ENCODE measurements at regions not wholly inside any gene's neighbourhood (a gene's known extent, or its start where the extent isn't known, plus 50 kb on each side); places are given as distances from the start of the nearest gene placed in this dataset.
A peak's percentile ranks its signal among the peaks of the same experiment; 100 is the strongest.
"Not testable (repeated sequence)": the region's sequence is repeated elsewhere in the genome, so short reads cannot be mapped to it uniquely, and the experiment has no call there.

DNA sequence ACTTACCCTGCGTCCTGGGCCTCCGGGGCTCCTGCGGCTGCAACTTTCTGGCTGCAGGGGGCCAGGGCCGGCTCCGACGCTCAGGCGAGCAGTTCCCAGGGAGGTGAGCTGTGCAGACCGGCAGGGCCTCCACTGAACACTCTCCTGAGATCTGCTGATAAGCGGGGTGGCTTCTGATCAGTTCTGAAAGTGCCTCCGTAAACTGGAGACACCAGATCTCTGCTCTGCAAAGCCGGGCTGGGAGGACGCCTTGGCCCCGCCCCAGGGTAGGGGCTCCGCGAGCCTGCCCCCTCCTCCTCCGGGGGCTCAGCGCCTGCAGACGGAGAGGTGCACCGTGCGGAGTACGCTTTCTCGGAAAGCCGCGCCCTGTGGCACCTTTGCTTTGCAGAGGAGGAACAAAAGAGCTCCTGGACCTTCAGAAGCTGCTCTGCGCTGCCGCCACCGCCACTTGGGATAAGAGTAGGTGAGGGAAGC lies 141.3 kb upstream of the VKORC1L1 start:
- no peak for DNase-seq (ENCODE audit: low read depth)
- peak overlapping the region; percentile 36 for H3K4me3 ChIP-seq (replicated peaks; ENCODE audit: low read depth, low read length)
- TF ChIP-seq, protein P1, sequence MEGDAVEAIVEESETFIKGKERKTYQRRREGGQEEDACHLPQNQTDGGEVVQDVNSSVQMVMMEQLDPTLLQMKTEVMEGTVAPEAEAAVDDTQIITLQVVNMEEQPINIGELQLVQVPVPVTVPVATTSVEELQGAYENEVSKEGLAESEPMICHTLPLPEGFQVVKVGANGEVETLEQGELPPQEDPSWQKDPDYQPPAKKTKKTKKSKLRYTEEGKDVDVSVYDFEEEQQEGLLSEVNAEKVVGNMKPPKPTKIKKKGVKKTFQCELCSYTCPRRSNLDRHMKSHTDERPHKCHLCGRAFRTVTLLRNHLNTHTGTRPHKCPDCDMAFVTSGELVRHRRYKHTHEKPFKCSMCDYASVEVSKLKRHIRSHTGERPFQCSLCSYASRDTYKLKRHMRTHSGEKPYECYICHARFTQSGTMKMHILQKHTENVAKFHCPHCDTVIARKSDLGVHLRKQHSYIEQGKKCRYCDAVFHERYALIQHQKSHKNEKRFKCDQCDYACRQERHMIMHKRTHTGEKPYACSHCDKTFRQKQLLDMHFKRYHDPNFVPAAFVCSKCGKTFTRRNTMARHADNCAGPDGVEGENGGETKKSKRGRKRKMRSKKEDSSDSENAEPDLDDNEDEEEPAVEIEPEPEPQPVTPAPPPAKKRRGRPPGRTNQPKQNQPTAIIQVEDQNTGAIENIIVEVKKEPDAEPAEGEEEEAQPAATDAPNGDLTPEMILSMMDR (IDR thresholded peaks at IDR 0.05; ENCODE audit: low read length, missing control alignments) = peak; percentile 31

DNA sequence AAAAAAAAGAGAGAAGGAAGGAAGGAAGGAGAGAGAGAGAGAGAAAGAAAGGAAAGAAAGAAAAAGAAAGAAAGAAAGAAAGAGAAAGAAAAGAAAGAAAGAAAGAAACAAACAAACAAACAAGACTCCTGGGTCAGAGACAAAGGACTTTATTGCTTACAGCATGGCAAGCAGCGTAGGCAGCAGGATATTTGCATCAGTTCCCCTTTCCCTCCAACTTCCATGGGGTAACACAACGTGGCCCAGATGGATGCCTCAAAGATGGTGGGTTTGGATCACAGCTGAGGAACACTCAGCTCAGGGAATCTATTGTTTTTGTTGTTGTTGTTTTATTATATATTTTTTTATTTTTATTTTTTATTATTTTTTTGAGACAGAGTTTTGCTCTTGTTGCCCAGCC lies 128.5 kb upstream of the VKORC1L1 start:
- DNase-seq (ENCODE audit: low read depth) = no peak
- no peak overlapping the region for H3K4me3 ChIP-seq (replicated peaks; ENCODE audit: low read depth, low read length)
- TF ChIP-seq, protein P1 (IDR thresholded peaks at IDR 0.05; ENCODE audit: low read length, missing control alignments) = no peak

DNA sequence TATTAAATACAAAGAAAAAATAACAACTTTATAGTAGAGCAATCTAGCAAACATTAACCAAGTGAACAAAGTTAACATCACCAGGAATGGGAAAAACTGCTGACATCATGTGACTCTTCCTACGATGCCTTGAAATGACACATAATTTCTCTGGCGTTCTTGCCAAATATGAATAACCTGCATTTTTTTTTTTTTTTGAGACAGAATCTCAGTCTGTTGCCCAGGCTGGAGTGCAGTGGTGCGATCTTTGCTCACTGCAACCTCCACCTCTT lies 126.5 kb upstream of the VKORC1L1 start:
- TF ChIP-seq, protein P1 (IDR thresholded peaks at IDR 0.05; ENCODE audit: low read length, missing control alignments) = no peak
- DNase-seq (ENCODE audit: low read depth) = peak; percentile 46
- no peak overlapping the region for H3K4me3 ChIP-seq (replicated peaks; ENCODE audit: low read depth, low read length)

DNA sequence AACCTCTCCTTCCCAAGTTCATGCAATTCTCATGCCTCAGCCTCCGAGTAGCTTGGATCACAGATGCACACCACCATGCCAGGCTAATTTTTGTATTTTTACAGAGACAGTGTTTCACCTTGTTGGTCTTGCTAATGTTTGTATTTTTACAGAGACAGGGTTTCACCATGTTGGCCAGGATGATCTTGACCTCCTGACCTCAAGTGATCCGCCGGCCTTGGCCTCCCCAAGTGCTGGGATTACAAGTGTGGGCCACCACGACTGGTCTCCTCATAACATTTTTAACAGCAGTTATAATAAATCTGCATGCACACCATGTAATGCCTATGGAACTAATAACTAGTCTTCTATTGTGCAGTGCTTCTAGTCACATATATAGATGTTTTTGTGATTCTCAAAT lies 123.8 kb upstream of the VKORC1L1 start:
- H3K4me3 ChIP-seq (replicated peaks; ENCODE audit: low read depth, low read length) = no peak overlapping the region
- DNase-seq (ENCODE audit: low read depth) = no peak
- TF ChIP-seq, protein P1 (IDR thresholded peaks at IDR 0.05; ENCODE audit: low read length, missing control alignments) = no peak

DNA sequence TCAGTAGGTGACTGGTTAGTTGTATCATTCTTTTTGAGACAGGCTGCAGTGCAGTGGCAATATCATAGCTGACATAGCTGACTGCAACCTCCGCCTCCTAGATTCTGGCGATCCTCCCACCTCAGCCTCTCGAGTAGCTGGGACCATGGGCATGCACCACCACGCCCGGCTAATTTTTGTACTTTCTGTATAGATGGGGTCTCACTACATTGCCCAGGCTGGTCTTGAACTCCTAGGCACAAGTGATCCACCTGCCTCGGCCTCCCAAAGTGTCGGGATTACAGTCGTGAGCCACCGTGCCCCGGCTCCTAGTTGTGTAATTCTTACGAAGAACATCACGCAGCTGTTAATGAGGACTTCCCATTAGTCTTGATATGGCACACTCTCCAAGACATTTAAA lies 123.4 kb upstream of the VKORC1L1 start:
- DNase-seq (ENCODE audit: low read depth) = no peak
- TF ChIP-seq, protein P1 (IDR thresholded peaks at IDR 0.05; ENCODE audit: low read length, missing control alignments) = no peak
- H3K4me3 ChIP-seq (replicated peaks; ENCODE audit: low read depth, low read length) = no peak overlapping the region

DNA sequence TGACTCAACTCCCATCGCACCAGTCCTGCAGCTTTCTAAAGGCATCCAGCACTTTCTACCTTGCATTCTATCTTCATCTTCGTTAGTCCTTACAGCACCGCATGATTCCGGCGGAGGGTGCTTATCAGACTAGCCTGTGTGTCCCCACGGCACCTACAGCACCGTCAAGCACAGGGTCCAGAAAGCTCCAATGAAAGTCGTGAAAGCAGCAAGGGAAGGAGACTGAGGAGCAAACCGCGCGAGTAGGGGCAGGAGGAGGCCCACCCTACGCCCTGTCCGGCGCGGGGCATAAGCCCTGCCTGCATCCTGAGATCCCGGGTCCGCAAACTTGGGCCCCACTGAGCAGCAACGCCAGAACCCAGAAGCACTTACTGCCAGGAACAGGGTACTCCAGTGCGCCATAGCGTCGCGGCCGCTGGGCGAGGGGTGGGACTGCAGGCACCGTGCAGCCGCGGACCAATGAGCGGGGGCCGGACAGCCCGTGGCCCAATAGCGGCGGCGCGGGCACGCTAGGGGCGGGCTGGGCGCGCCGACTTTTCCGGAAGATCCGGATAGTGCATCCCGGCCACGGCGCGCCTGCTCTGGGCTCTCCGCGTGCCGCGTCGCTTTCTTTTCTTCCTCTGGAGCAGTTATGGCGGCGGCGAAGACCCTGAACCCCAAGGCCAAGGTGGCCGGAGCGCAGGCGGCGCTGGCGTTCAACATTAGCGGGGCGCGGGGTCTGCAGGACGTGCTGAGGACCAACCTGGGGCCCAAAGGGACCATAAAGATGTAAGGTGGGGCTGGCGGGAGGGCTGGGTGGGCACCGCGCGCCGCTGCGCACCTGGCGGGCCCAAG lies 122.1 kb upstream of the VKORC1L1 start:
- peak overlapping the region; percentile 97 for H3K4me3 ChIP-seq (replicated peaks; ENCODE audit: low read depth, low read length)
- TF ChIP-seq, protein P1 (IDR thresholded peaks at IDR 0.05; ENCODE audit: low read length, missing control alignments) = no peak
- peak; percentile 87 for DNase-seq (ENCODE audit: low read depth)

DNA sequence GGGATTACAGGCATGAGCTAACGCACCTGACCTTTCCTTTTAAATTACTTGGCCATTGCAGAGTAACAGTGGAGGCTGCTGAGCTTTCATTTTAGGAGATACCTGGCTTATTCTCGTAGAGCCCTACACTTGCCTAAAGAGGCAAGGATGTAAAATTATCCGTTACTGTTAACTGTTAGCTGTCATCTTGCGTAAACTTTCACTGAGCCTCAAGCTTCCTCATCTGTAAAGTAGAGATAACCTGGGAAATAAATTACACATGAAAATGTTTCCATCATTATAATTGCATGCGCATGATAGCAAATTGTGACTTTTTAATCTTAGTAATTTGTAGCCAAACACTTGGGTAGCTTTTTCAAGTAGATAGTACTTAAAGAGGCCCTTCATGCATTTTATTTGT lies 118.8 kb upstream of the VKORC1L1 start:
- DNase-seq (ENCODE audit: low read depth); H3K4me3 ChIP-seq (replicated peaks; ENCODE audit: low read depth, low read length): not testable (repeated sequence)

DNA sequence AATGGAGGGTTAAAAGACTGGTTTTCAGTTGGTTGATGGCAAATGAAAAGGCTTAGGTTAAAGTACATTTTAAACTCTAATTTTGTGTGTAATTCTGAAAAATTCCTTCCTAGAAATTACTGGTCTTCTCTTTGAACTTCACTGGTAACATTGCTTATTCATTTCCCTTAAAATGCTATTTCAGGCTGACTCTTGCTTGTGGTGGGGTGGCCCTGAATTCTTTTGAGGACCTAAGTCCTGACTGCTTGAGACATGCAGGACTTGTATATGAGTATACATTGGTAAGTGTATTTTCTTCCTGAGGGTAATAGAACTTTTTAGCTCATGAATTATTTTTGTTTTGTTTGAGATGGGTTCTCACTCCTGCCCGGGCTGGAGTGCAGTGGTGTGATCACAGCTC lies 113.9 kb upstream of the VKORC1L1 start:
- DNase-seq (ENCODE audit: low read depth); H3K4me3 ChIP-seq (replicated peaks; ENCODE audit: low read depth, low read length): not testable (repeated sequence)

DNA sequence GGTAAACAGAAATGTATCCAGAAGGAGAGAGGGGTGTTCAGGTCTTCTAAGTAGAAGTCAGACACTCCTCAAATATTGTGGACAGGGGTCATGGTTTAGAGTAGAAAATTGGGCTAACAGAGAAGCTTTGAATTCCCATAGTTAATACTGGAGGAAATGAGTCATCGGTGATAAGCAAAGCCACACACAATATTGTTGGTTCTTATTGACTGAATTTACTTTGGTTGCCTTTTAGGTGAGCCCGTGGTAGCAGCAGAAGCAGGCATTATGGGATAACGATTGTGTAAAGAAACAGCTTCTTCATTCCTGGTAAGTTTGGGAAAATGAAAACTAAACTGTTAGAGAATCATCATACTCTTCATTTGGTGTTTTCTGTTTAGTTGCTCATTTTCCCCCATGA lies 110.2 kb upstream of the VKORC1L1 start:
- DNase-seq (ENCODE audit: low read depth) = peak; percentile 41
- H3K4me3 ChIP-seq (replicated peaks; ENCODE audit: low read depth, low read length) = not testable (repeated sequence)

DNA sequence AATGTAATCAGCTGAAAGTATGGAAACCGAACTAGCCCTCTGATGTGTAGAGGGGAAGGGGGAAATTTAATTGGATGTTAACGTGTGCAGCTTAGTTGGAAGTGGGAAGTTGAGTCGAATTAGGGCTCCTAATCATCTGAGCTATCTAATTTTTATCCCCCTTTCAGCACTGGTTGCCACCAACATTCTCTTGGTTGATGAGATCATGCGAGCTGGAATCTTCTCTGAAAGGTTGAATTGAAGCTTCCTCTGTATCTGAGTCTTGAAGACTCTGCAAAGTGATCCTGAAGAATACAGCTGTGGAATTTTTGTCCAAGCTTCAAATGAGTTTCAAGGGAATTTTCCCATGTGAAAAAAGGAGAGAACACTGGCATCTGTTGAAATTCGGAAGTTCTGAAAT lies 109.8 kb upstream of the VKORC1L1 start:
- not testable (repeated sequence) for H3K4me3 ChIP-seq (replicated peaks; ENCODE audit: low read depth, low read length); DNase-seq (ENCODE audit: low read depth)

DNA sequence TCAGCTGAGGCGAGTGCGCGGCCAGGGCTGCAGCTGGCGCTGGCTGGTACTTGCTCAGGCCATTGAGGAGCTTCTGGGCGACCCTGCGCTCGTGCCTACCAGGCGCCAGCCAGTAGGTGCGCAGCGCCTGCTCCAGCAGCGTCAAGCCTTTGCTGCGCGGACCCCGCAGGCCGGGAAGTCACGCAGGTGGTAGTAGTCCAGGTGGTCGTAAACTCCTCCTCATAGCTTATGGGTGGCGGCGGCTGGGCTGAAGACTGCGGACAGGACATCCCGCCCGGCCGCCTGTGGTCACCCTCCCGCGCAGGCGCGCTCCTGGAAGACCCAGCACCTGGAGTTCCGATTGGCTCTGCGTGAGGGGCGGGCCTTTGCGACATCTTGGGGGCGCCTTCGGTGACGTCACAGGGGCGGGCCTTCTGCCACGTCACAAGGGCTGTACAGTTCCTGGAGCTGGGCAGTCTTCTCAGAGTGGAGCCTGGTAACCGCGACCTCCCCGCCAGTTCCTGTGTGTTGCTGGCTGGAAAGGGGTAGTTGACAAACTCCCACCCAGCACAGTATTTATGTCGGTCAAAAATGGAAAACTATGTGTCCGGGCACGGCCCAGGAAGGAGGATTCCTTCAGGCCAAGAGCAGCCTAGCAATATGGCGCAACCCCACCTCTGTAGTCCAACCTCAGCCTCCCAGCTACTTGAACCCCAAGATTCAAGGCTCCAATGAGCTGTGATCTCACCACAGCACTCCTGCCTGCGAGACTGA lies 102.2 kb upstream of the VKORC1L1 start:
- peak; percentile 89 for DNase-seq (ENCODE audit: low read depth)
- H3K4me3 ChIP-seq (replicated peaks; ENCODE audit: low read depth, low read length) = peak overlapping the region; percentile 79
